ENCODE measurements at regions not wholly inside any gene's neighbourhood (a gene's known extent, or its start where the extent isn't known, plus 50 kb on each side); places are given as distances from the start of the nearest gene placed in this dataset.

GRCh38 chr10:111246814-111247452, 170.1 kb downstream of the ADRA2A start:
- FAIRE-seq (no peak), ATAC-seq (no peak), DNase-seq (ENCODE audit: low read depth, low spot score) (no peak)
- 27% methylated on average over 6 of the region's 6 CpGs for WGBS (ENCODE audit: insufficient coverage, insufficient replicate concordance, low lambda C conversion rate, missing lambda C conversion rate)
- Histone ChIP-seq H3K27me3 (replicated peaks in 1 of 2; ENCODE audit: control insufficient read depth in 2 of 2, insufficient read depth in 2 of 2, low read length in 1 of 2) (no peaks in the 10 kb centered on the region; a peak in 1 of 4 replicates), H3K9ac (ENCODE audit: control insufficient read depth, insufficient read depth, low read length) (no peak overlapping the region), H3K27ac (ENCODE audit: control insufficient read depth, insufficient read depth) (no peak overlapping the region), H3K79me2 (ENCODE audit: control insufficient read depth, insufficient read depth, low read length) (no peaks in the 10 kb centered on the region), H4K20me1 (ENCODE audit: control insufficient read depth, insufficient read depth) (no peaks in the 10 kb centered on the region), H2AFZ (ENCODE audit: control insufficient read depth, low read depth, low read length) (no peak overlapping the region), H3K4me2 (ENCODE audit: control insufficient read depth, insufficient read depth) (no peak overlapping the region), H3K36me3 (ENCODE audit: control insufficient read depth in 2 of 2, insufficient read depth in 2 of 2, low read length in 1 of 2) (no peaks in the 10 kb centered on the region), H3K4me3 (no peak overlapping the region), H3K4me1 (ENCODE audit: control insufficient read depth, insufficient read depth, low read length) (no peaks in the 10 kb centered on the region), H3K9me3 (replicated peaks; ENCODE audit: control insufficient read depth, insufficient read depth, low read length) (no peaks in the 10 kb centered on the region)
- BruUV-seq (replicated peaks): no TSS peak
- intact Hi-C loops (cut with micrococcal nuclease; ENCODE audit: unreplicated experiment) (no loop called here), in situ Hi-C loops (cut with MboI) (no loop called here)
- POLR2A ChIA-PET: interaction anchor here (0.7 kb wide), 1 partner anchor 144 kb away, joined by 3 read pairs; no protein-coding TSS in a partner anchor
- CTCF ChIA-PET: no interaction called here
- SMC1A ChIA-PET (ENCODE audit: uncharacterized antibody, unreplicated experiment): interaction anchor here (0.7 kb wide), 1 partner anchor 749 kb away, joined by 3 read pairs; no protein-coding TSS in a partner anchor
- TF ChIP-seq E2F4 (IDR thresholded peaks at IDR 0.05; ENCODE audit: low read depth, low read length) (no peak), RBBP5 (conservative IDR thresholded peaks at IDR 0.05) (no peak), ZNF207 (IDR thresholded peaks at IDR 0.05; ENCODE audit: borderline replicate concordance) (no peak), JUNB (IDR thresholded peaks at IDR 0.05) (no peak), MEF2B (IDR thresholded peaks at IDR 0.05; ENCODE audit: partially characterized antibody, poor library complexity, severe bottlenecking) (no peak), RELA (IDR thresholded peaks at IDR 0.05; ENCODE audit: borderline replicate concordance, partially characterized antibody) (no peak), BCL3 (IDR thresholded peaks at IDR 0.05; ENCODE audit: borderline replicate concordance, insufficient read depth, low read depth, low read length, poor library complexity, severe bottlenecking) (no peak), BCLAF1 (IDR thresholded peaks at IDR 0.05) (no peak), SRF (IDR thresholded peaks at IDR 0.05; ENCODE audit: low read depth in 2 of 2, low read length in 2 of 2) (no peak), ATF7 (IDR thresholded peaks at IDR 0.05; ENCODE audit: low read depth) (no peak), BMI1 (IDR thresholded peaks at IDR 0.05; ENCODE audit: borderline replicate concordance) (no peak)
- RAD21 ChIA-PET (ENCODE audit: unreplicated experiment): no interaction called here
